Suprapubic skin (tissue), 4 donors: ENCODE measurements at regions not wholly inside any gene's neighbourhood (a gene's known extent, or its start where the extent isn't known, plus 50 kb on each side); places are given as distances from the start of the nearest gene placed in this dataset.
"Not testable (repeated sequence)": the region's sequence is repeated elsewhere in the genome, so short reads cannot be mapped to it uniquely, and the experiment has no call there.

ENCODE experiments used
- DNase-seq, 2 donors: peaks; one replicate each; pipeline ENCODE4 v3.0.0-alpha.2; 2019; ENCODE audit warnings: low spot score in 2 of 2
- H3K27ac ChIP-seq: fragments of 200-600 bp; sonication (generic); one replicate; pipeline ENCODE4 v1.5.1; 2019
- H3K27me3 ChIP-seq: fragments of 200-600 bp; sonication (generic); one replicate; pipeline ENCODE4 v1.5.1; 2019
- H3K36me3 ChIP-seq: fragments of 200-600 bp; sonication (generic); one replicate; pipeline ENCODE4 v1.5.1; 2019
- H3K4me1 ChIP-seq: fragments of 200-600 bp; sonication (generic); one replicate; pipeline ENCODE4 v1.5.1; 2019
- H3K4me3 ChIP-seq: fragments of 200-600 bp; sonication (generic); one replicate; pipeline ENCODE4 v1.5.1; 2019; ENCODE audit warnings: mild to moderate bottlenecking
- H3K9me3 ChIP-seq: fragments of 200-600 bp; sonication (generic); one replicate; pipeline ENCODE4 v1.5.1; 2019
- CTCF ChIP-seq, 2 donors: fragments of 200-600 bp in 1 of 2; fragments of 450-650 bp in 1 of 2; sonication (generic) in 1 of 2; IDR thresholded peaks; one replicate each; pipeline ENCODE4 v1.5.1; 2016 to 2019; ENCODE audit warnings: antibody characterized with exemption in 2 of 2, mild to moderate bottlenecking in 1 of 2, moderate library complexity in 1 of 2
- EP300 ChIP-seq: sonication (generic); formaldehyde crosslinking; IDR thresholded peaks from one replicate; pipeline ENCODE4 v1.6.1; 2017; ENCODE audit warnings: antibody characterized with exemption
- POLR2A ChIP-seq, 2 donors: fragments of 450-650 bp; IDR thresholded peaks; one replicate each; pipeline ENCODE4 v1.6.1; 2017; ENCODE audit warnings: antibody characterized with exemption in 2 of 2, mild to moderate bottlenecking in 2 of 2, moderate library complexity in 2 of 2
- POLR2AphosphoS5 ChIP-seq, 3 donors: sonication (generic); formaldehyde crosslinking; IDR thresholded peaks; one replicate each; pipeline ENCODE4 v1.6.1; 2017; ENCODE audit warnings: antibody characterized with exemption in 3 of 3
- WGBS: methylation state at CpG from one replicate; pipeline ENCODE4 v1.1.5; 2018; 5-methylcytosine and 5-hydroxymethylcytosine counted together

- Histone ChIP-seq H3K4me3 (no peak overlapping the region), H3K4me1 (no peaks in the 10 kb centered on the region)
- 62% methylated on average over 3 of the region's 3 CpGs for WGBS
Measured at GRCh38 chr10:45095286-45095685, 94.6 kb downstream of the ZNF22 start.

DNA sequence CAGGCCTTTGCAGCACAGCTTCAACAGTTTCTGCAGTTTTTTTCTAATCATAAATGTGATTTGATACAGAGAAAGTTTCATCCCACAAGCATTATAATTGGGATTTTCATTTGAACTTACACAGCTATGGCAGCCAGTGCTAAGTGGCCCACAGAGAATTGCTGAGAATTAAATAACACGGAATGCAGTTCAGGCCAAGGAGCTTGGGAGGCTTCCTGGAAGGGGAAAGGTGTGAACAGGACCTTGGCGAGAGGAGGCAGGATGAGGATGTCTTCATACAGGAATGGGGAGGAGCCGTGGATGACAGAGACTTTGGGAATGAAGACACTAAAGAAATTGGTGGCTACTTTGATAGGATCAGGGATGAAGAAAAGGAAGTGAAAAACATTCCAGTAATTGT, 95.3 kb downstream of the ZNF22 start:
- H3K4me1 ChIP-seq, result no peaks in the 10 kb centered on the region
- H3K27me3 ChIP-seq, result peaks cover 11% of the 10 kb centered on the region
- no peak overlapping the region for H3K27ac ChIP-seq
- TF ChIP-seq EP300 (no peak), POLR2AphosphoS5 (IDR thresholded peaks at IDR 0.05) (no peak), POLR2A (IDR thresholded peaks at IDR 0.05) (no peak), CTCF (IDR thresholded peaks at IDR 0.05) (no peak)
- no peaks in the 10 kb centered on the region for H3K9me3 ChIP-seq
- 41% methylated on average over 3 of the region's 3 CpGs for WGBS
- H3K4me3 ChIP-seq, result no peak overlapping the region
- no peaks in the 10 kb centered on the region for H3K36me3 ChIP-seq
- DNase-seq, result no peak

More at GRCh38 chr10:45095286-45095685, 94.6 kb downstream of the ZNF22 start:
- no peaks in the 10 kb centered on the region for H3K9me3 ChIP-seq
- no peak overlapping the region for H3K27ac ChIP-seq
- DNase-seq, result no peak
- no peaks in the 10 kb centered on the region for H3K36me3 ChIP-seq
- peaks cover 8% of the 10 kb centered on the region for H3K27me3 ChIP-seq
- TF ChIP-seq POLR2AphosphoS5 (IDR thresholded peaks at IDR 0.05) (no peak), CTCF (IDR thresholded peaks at IDR 0.05) (no peak), EP300 (no peak), POLR2A (IDR thresholded peaks at IDR 0.05) (no peak)

GRCh38 chr10:45100429-45100828, 99.7 kb downstream of the ZNF22 start:
- Histone ChIP-seq H3K27me3 (peaks cover 23% of the 10 kb centered on the region), H3K4me3 (no peak overlapping the region), H3K4me1 (no peaks in the 10 kb centered on the region), H3K9me3 (no peaks in the 10 kb centered on the region), H3K27ac (no peak overlapping the region), H3K36me3 (no peaks in the 10 kb centered on the region)
- WGBS, result 82% methylated on average over 4 of the region's 4 CpGs
- DNase-seq, result no peak
- no peak for TF ChIP-seq CTCF (IDR thresholded peaks at IDR 0.05)
- TF ChIP-seq EP300, result no peak
- no peak for TF ChIP-seq POLR2A (IDR thresholded peaks at IDR 0.05)
- TF ChIP-seq POLR2AphosphoS5 (IDR thresholded peaks at IDR 0.05), result no peak

GRCh38 chr10:45104674-45105073, 104.0 kb downstream of the ZNF22 start:
- H3K4me3 ChIP-seq, result no peak overlapping the region
- TF ChIP-seq CTCF (IDR thresholded peaks at IDR 0.05) (no peak), EP300 (no peak), POLR2A (IDR thresholded peaks at IDR 0.05) (no peak), POLR2AphosphoS5 (IDR thresholded peaks at IDR 0.05) (no peak)
- H3K36me3 ChIP-seq, result no peaks in the 10 kb centered on the region
- H3K27ac ChIP-seq, result no peak overlapping the region
- H3K4me1 ChIP-seq, result no peaks in the 10 kb centered on the region
- no peak for DNase-seq
- H3K27me3 ChIP-seq, result peaks cover 23% of the 10 kb centered on the region
- WGBS, result 52% methylated on average over 4 of the region's 4 CpGs
- no peaks in the 10 kb centered on the region for H3K9me3 ChIP-seq

DNA sequence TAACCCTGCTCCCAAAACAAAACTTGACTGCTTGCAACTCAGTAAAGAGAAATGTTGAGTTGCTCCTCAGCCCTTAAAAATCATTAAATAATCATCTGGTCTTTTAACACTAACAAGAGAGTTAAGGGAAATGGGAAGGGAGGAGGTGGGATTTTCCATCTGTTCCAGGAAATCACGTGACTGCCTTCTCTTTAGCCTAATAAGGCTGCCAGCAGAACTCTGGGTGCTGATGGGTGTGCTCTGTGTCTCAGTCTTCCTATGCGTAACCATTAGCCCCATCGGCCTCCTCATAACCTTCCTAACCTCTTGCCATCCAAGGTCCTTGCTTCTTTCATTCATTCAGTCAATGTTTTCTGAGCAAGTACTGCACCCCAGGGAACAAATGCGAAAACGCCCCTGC, 104.6 kb downstream of the ZNF22 start:
- H3K4me3 ChIP-seq, H3K27ac ChIP-seq, H3K36me3 ChIP-seq, H3K9me3 ChIP-seq, H3K4me1 ChIP-seq, DNase-seq: not testable (repeated sequence)
- peaks cover 18% of the 10 kb centered on the region for H3K27me3 ChIP-seq
- WGBS, result 50% methylated on average over 5 of the region's 5 CpGs

DNA sequence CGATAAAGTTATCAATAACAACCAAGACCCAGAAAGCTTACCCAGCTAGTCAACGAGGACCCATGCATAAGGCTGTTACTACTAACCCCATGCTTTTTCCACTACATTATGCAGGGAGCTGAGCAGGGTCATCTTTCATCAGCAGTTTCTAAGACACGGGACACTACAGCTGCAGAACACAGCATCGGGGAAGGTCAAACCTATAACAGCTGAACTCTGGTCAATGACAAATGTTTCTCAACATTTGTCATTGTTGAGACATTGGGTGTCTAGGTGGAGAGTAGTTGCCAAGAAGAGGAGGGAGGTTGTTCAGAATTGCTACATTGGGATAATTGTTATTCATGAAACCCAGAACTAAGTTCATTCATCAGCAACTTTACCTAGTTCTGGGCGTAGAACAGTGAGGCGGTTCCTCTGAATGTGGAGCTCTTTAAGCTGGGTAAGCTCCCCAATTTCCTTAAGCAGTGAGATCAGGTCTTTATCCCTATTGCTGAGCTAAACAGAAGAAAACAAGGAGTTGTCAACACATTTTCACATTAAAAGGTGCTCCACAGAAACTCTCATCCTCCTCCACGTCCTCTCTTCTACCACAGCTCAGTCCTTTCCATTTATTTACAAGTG, 105.6 kb downstream of the ZNF22 start:
- 67% methylated on average over 7 of the region's 7 CpGs for WGBS
- Histone ChIP-seq H3K36me3 (no peaks in the 10 kb centered on the region), H3K27me3 (peaks cover 13% of the 10 kb centered on the region)

More for the DNA sequence above, 105.6 kb downstream of the ZNF22 start:
- TF ChIP-seq POLR2A (IDR thresholded peaks at IDR 0.05) (no peak), CTCF (IDR thresholded peaks at IDR 0.05) (no peak), EP300 (no peak), POLR2AphosphoS5 (IDR thresholded peaks at IDR 0.05) (no peak)
- H3K9me3 ChIP-seq, result no peaks in the 10 kb centered on the region
- no peak for DNase-seq
- no peaks in the 10 kb centered on the region for H3K4me1 ChIP-seq
- no peak overlapping the region for H3K27ac ChIP-seq
- no peak overlapping the region for H3K4me3 ChIP-seq
